Upper lobe of left lung (tissue), 4 donors: ENCODE measurements at regions not wholly inside any gene's neighbourhood (a gene's known extent, or its start where the extent isn't known, plus 50 kb on each side); places are given as distances from the start of the nearest gene placed in this dataset.
"Not testable (repeated sequence)": the region's sequence is repeated elsewhere in the genome, so short reads cannot be mapped to it uniquely, and the experiment has no call there.

Source experiments
- POLR2A ChIP-seq, 4 donors: fragments of 450-650 bp; IDR thresholded peaks; one replicate each; pipeline ENCODE4 v1.5.1; 2016 to 2017; ENCODE audit warnings: antibody characterized with exemption in 4 of 4, mild to moderate bottlenecking in 2 of 4
- POLR2AphosphoS5 ChIP-seq, 2 donors: sonication (generic); formaldehyde crosslinking; IDR thresholded peaks; one replicate each; pipeline ENCODE4 v1.5.1; 2017; ENCODE audit warnings: antibody characterized with exemption in 2 of 2
- TF ChIP-seq, protein P1 (sequence below), 6 experiments: fragments of 450-650 bp in 4 of 6; fragments of 200-600 bp in 2 of 6; sonication (generic) in 2 of 6; IDR thresholded peaks; one replicate each; pipeline ENCODE4 v1.5.1; 2016 to 2019; ENCODE audit warnings: antibody characterized with exemption in 6 of 6

DNA sequence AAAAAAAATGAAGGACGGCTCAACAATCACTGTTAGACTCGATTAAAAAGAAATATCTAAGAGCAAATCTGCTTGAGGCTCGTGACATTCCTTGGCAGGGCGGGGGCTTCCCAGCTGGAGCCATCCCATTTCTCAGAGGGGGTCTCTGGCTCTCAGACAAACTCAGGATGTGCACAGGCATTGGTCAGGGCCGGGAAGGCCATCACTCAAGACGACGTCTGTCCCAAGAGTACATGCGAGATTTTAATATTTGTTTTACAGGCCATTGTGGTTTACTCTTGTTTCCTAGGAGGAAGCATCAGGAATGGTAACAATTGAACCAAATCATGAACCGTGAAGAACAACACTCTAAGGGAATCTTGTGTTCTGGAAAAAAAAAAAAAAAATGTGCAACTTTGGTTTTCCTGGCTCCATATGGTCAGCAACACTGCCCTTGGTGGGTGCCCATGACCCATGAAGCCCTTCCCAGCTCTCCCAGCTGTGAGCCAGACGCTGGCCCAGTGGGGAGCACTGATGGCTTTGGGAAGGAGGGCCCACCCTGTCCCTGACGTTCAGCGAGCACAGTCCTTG, 5454.6 kb upstream of the TPTE start:
- TF ChIP-seq, protein P1, sequence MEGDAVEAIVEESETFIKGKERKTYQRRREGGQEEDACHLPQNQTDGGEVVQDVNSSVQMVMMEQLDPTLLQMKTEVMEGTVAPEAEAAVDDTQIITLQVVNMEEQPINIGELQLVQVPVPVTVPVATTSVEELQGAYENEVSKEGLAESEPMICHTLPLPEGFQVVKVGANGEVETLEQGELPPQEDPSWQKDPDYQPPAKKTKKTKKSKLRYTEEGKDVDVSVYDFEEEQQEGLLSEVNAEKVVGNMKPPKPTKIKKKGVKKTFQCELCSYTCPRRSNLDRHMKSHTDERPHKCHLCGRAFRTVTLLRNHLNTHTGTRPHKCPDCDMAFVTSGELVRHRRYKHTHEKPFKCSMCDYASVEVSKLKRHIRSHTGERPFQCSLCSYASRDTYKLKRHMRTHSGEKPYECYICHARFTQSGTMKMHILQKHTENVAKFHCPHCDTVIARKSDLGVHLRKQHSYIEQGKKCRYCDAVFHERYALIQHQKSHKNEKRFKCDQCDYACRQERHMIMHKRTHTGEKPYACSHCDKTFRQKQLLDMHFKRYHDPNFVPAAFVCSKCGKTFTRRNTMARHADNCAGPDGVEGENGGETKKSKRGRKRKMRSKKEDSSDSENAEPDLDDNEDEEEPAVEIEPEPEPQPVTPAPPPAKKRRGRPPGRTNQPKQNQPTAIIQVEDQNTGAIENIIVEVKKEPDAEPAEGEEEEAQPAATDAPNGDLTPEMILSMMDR (IDR thresholded peaks at IDR 0.05), result not testable (repeated sequence)
- TF ChIP-seq POLR2A, POLR2AphosphoS5 (IDR thresholded peaks at IDR 0.05): not testable (repeated sequence)
